ENCODE measurements at regions not wholly inside any gene's neighbourhood (a gene's known extent, or its start where the extent isn't known, plus 50 kb on each side); places are given as distances from the start of the nearest gene placed in this dataset.

- no peak for TF ChIP-seq PRDM4 (tag by site-specific recombination; IDR thresholded peaks at IDR 0.05)
- TF ChIP-seq ZNF670 (tag by site-specific recombination; IDR thresholded peaks at IDR 0.05; ENCODE audit: low read depth): no peak
- TF ChIP-seq MEIS1 (CRISPR knock-in tag; IDR thresholded peaks at IDR 0.05; ENCODE audit: borderline replicate concordance): no peak
- TF ChIP-seq CTCF (tag by site-specific recombination; IDR thresholded peaks at IDR 0.05): no peak
- no peak for TF ChIP-seq ZNF830 (tag by site-specific recombination; IDR thresholded peaks at IDR 0.05; ENCODE audit: low read depth)
- TF ChIP-seq YY1 (tag by site-specific recombination; IDR thresholded peaks at IDR 0.05): no peak
- TF ChIP-seq ZNF274 (IDR thresholded peaks at IDR 0.05; ENCODE audit: low read length): no peak
- no peak for TF ChIP-seq ZNF274 (tag by site-specific recombination; IDR thresholded peaks at IDR 0.05; ENCODE audit: borderline replicate concordance)
Measured at GRCh38 chr2:238566001-238566645, 139.4 kb downstream of the ASB1 start.
